NCI-H748 (cell line): ENCODE measurements at regions not wholly inside any gene's neighbourhood (a gene's known extent, or its start where the extent isn't known, plus 50 kb on each side); places are given as distances from the start of the nearest gene placed in this dataset.
"Not testable (repeated sequence)": the region's sequence is repeated elsewhere in the genome, so short reads cannot be mapped to it uniquely, and the experiment has no call there.

Experiments
- DNase-seq: peaks from one replicate; lab custom pipeline; 2025; ENCODE audit not compliant: unreplicated experiment; lab: John Stamatoyannopoulos, UW

DNA sequence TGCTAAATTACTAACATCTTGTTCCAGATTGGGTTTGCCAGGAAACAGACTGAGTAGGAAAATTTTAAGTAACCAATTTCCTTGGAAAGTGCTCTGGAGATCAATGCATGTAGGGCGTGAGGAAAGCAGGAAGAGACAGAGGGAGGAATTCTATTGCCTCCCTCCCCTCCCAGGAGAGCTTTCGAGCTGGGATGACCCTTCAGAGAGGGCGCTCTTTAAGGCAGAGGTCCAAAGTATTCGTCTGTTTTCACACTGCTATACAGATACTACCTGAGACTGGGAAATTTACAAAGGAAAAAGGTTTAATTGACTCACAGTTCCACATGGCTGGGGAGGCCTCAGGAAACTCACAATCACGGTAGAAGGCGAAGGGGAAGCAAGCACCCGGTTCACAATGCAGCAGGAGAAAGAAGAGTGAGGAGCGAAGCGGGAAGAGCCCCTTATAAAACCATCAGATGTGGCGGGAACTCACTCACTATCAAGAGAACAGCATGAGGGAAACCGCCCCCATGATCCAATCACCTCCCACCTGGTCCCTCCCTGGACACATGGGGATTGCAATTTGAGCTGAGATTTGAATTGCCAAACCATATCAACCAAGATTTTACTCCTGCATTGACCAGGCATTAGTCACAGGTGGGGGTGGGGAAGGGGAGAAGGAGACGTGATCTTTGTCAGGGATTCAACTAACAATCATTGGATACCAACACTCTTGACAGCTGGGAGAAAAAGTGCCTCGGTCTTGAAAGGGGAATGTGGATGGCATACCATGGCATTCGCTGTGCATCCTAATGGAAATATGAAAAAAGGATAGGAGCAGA, 63.8 kb downstream of the SLITRK2 start:
- no peak for DNase-seq

- no peak for DNase-seq
Measured at GRCh38 chrX:145886469-145886868, 68.8 kb downstream of the SLITRK2 start.

DNA sequence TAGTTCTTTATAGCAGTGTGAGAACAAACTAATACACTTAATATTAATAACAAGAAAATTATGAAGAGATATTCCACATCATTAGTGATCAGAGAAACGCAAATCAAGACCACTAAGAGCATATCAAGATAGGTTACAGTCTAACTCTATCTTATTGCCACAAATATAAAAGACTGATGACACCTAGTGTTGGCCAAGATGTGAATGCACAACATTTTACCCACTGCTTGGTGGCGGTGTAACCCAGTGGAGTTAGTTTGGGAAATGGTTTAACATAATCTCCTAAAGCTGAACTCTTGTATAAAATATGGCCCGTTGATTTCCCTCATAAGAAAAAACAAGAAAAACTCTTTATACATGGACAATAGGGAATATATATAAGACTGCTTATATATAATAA, 92.4 kb downstream of the SLITRK2 start:
- DNase-seq: no peak

- no peak for DNase-seq
Measured at GRCh38 chrX:145919400-145919799, 101.8 kb downstream of the SLITRK2 start.

- no peak for DNase-seq
Measured at GRCh38 chrX:145923376-145923775, 105.7 kb downstream of the SLITRK2 start.

GRCh38 chrX:145936769-145937168, 119.1 kb downstream of the SLITRK2 start:
- no peak for DNase-seq

DNA sequence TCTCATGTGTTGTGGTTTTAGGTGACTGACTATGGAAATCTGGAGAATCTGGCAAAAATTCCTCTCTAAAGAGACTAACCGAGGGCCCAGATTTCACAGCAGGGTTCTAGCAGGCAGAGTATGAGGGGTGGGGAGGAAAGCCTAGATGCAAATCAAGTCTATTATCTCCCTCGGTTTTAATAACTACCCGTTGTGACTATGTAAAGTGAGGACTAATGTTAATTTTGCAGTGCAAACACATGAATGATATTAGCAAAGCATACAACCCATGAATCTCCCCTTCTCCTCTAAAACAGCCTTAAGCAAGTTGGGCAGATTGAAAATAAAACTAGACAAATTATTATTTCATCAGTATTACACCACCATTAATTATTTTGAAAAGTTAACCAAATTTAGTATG, 131.4 kb downstream of the SLITRK2 start:
- no peak for DNase-seq

- DNase-seq: no peak
Measured at GRCh38 chrX:145953628-145954027, 136.0 kb downstream of the SLITRK2 start.

- DNase-seq: no peak
Measured at GRCh38 chrX:145990051-145990450, 172.4 kb downstream of the SLITRK2 start.

GRCh38 chrX:146006637-146007036, 189.0 kb downstream of the SLITRK2 start:
- DNase-seq: no peak

DNA sequence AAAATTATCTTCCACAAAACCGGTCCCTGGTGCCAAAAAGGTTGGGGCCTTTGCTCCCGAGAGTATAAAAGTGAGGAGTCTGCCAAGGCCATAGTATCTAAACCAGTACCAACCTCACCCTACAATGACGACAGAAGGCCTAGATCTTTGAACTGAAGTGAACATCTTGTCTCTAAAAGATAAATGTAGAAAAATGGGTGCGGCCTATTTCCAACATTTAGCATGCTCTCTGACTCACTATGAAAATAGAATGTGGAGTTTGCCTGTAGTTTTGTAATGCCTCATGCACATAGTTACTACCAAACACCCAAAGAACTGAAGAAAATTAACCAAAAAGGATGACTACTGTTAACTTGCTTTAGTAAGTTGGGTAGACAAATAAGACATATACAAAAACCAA, 218.4 kb downstream of the SLITRK2 start:
- no peak for DNase-seq

DNA sequence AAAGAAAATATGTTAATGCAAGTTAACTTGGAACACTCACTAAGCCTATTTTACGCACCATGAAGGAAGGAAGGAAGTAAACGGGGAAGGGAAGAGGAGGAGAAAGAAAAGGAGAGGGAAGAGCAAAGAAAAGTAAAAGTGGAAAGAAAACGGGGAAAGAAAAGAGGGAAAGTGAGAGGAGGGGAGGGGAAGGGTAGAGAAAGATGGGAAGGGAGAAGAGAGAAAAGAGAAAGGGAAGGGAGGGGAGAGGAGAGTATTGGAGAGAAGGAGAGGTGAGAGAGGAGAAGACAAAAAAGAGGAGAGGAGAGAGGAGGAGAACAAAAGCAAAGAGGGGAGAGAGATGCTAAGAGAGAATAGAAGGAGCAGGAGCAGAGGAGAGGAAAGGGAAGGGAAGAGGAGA, 224.1 kb downstream of the SLITRK2 start:
- DNase-seq: no peak

DNA sequence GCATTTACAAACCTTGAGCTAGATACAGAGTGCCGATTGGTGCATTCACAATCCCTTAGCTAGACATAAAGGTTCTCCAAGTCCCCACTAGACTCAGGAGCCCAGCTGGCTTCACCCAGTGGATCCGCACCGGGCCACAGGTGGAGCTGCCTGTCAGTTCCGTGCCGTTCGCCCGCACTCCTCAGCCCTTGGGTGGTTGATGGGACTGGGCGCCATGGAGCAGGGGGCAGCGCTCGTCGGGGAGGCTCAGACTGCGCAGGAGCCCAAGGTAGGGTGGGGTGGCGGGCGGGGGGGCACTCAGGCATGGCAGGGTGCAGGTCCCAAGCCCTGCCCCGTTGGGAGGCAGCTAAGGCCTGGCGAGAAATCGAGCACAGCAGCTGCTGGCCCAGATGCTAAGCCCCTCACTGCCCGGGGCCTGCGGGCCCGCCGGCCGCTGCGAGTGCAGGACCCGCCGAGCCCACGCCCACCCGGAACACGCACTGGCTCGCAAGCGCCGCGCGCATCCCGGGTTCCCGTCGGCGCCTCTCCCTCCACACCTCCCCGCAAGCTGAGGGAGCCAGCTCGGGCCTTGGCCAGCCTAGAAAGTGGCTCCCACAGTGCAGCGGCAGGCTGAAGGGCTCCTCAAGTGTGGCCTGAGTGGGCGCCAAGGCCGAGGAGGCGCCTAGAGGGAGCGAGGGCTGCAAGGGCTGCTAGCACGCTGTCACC, 228.5 kb downstream of the SLITRK2 start:
- not testable (repeated sequence) for DNase-seq

GRCh38 chrX:146049568-146049967, 231.9 kb downstream of the SLITRK2 start:
- not testable (repeated sequence) for DNase-seq

- no peak for DNase-seq
Measured at GRCh38 chrX:146054311-146054710, 236.7 kb downstream of the SLITRK2 start.

- DNase-seq: no peak
Measured at GRCh38 chrX:146055733-146056132, 238.1 kb downstream of the SLITRK2 start.

DNA sequence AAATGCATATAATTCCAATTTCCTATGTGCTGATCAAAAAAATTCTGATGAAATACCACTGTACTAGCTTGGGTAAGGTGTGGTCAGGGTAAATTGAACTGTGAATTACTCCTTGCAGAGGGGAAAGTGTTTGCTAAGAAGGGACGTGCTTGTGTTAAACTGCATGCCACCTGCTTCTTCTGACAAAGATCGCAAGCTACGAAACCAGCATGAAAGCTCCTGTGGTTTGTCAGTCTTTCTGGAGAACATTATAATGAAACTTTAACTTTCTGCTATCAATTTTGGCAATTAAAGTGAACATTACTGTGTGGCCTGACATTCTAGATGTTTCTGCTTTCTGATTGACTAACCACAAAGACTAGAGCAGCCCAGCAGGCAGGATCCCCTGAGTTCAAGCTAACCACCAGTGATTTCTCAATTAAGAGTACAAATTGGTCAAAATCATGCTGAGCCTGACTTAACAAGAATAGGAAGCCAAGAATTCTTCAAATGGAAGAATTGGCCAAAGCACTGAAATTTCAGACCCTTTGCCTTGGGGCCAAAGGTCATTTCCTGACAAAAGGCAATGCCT, 239.0 kb downstream of the SLITRK2 start:
- DNase-seq: no peak

DNA sequence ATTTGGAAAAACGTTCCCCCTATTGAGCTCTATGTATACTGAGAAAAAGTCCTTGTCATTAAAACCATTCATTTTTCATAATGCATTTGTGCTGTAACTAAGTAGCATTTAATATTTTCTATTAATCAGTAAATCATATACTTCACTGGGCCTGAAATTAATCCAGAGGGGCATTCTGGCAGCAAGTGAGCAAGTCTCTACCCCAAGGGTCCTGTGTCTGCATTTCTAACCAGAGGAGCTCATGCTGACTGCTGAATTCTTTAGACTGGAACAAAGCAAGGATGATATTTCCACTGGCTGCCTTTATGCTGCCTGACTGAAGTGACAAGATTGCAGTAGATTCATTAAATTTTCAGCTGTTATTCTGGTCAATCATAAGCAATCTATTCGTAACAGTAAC, 246.5 kb downstream of the SLITRK2 start:
- no peak for DNase-seq

GRCh38 chrX:146090732-146091131, 273.1 kb downstream of the SLITRK2 start:
- DNase-seq: no peak

GRCh38 chrX:146109362-146109761, 291.7 kb downstream of the SLITRK2 start:
- DNase-seq: no peak

DNA sequence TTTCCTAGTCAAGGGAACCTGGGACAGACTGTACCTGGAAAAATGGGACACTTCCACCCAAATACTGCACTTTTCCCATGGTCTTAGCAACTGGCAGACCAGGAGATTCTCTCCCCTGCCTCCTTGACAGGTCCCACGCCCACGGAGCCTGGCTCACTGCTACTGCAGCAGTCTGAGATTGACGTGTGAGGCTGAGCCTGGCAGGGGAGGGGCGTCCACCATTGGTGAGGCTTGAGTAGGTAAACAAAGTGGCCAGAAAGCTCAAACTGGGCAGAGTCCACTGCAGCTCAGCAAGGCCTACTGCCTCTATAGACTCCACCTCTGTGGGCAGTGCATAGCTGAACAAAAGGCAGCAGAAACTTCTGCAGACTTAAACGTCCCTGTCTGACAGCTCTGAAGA, 301.4 kb downstream of the SLITRK2 start:
- not testable (repeated sequence) for DNase-seq

DNA sequence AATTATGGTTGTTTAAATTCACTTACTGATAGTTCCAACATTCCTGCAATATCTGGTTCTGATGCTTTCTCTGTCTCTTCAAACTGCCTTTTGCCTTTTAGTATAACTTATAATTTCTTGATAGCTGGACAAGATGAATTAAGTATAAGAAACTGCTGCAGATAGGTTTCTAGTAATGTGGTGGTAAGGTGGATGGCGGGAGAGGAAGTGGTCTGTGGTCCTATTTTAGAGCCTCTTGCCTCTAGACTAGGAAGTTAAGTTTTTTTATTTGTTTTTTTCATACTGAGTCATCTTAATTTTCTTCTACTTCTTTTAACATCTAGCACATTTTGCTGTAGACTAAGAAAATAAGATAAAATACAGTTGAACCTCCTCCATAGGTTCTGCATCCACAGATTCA, 310.0 kb downstream of the SLITRK2 start:
- DNase-seq: no peak
